ENCODE measurements at regions not wholly inside any gene's neighbourhood (a gene's known extent, or its start where the extent isn't known, plus 50 kb on each side); places are given as distances from the start of the nearest gene placed in this dataset.

DNA sequence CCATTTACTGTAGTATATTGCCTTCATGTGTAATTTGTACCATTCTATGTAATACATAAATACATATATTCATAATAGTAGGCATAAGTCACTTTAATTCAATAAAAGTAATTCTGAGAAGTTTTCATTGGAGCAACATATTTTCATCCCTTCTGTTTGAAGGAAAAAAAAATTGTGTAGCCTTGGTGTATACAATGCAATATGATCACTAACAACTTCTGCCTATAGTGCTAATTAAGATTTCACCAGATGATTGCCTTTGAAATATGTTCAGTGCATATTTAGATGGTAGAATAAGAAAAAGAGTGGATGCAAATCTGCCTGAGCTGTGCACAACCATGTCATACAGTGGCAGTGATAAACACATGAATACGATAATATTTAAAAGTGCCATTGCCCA is 996.8 kb downstream of the EFNA5 start:
- WGBS, 2 donors, result 81 to 93% methylated on average over 1 of the region's 1 CpG
- Histone ChIP-seq H3K27me3 (ENCODE audit: control insufficient read depth in 3 of 3, insufficient read depth in 3 of 3, low read length in 2 of 3) (no peaks in the 10 kb centered on the region), H3K4me1 (ENCODE audit: control insufficient read depth in 5 of 5, insufficient read depth in 5 of 5, low read length in 5 of 5) (peaks cover 0 to 6% (median 0%) of the 10 kb centered on the region in 5 donors), H3K27ac (ENCODE audit: low read depth in 1 of 2, low read length in 1 of 2) (no peak overlapping the region), H3K4me3 (no peak overlapping the region), H3K36me3 (ENCODE audit: control insufficient read depth in 4 of 4, insufficient read depth in 4 of 4, low read length in 4 of 4) (no peaks in the 10 kb centered on the region), H3K9me3 (ENCODE audit: control insufficient read depth in 4 of 4, insufficient read depth in 3 of 4, low read length in 3 of 4) (no peaks in the 10 kb centered on the region), H3K9ac (ENCODE audit: insufficient read depth in 1 of 2, low read length in 2 of 2) (no peak overlapping the region)
- no peak for TF ChIP-seq CTCF (IDR thresholded peaks at IDR 0.05; ENCODE audit: control extremely low read depth, extremely low read depth)
- ATAC-seq (ENCODE audit: insufficient read depth, low FRiP score) (no peak), DNase-seq (no peak)

GRCh38 chr5:106661866-106662265 is 1008.9 kb downstream of the EFNA5 start:
- H3K4me3 ChIP-seq, result no peak overlapping the region
- no peak overlapping the region for H3K27ac ChIP-seq (ENCODE audit: low read depth in 1 of 2, low read length in 1 of 2)
- 26 to 35% methylated on average over 2 of the region's 2 CpGs for WGBS, 2 donors
- ATAC-seq (ENCODE audit: insufficient read depth, low FRiP score) (no peak), DNase-seq (peak in 2 of 3 donors; percentile 53 to 67)
- TF ChIP-seq CTCF (IDR thresholded peaks at IDR 0.05; ENCODE audit: control extremely low read depth, extremely low read depth), result no peak
- no peaks in the 10 kb centered on the region for H3K9me3 ChIP-seq (ENCODE audit: control insufficient read depth in 4 of 4, insufficient read depth in 3 of 4, low read length in 3 of 4)
- no peaks in the 10 kb centered on the region for H3K36me3 ChIP-seq (ENCODE audit: control insufficient read depth in 4 of 4, insufficient read depth in 4 of 4, low read length in 4 of 4)
- no peak overlapping the region for H3K9ac ChIP-seq (ENCODE audit: insufficient read depth in 1 of 2, low read length in 2 of 2)
- no peaks in the 10 kb centered on the region for H3K27me3 ChIP-seq (ENCODE audit: control insufficient read depth in 3 of 3, insufficient read depth in 3 of 3, low read length in 2 of 3)
- peaks cover 0 to 6% (median 0%) of the 10 kb centered on the region in 5 donors for H3K4me1 ChIP-seq (ENCODE audit: control insufficient read depth in 5 of 5, insufficient read depth in 5 of 5, low read length in 5 of 5)

GRCh38 chr5:106660681-106661080 is 1010.1 kb downstream of the EFNA5 start:
- Histone ChIP-seq H3K4me3 (no peak overlapping the region), H3K27ac (ENCODE audit: low read depth in 1 of 2, low read length in 1 of 2) (no peak overlapping the region), H3K9me3 (ENCODE audit: control insufficient read depth in 4 of 4, insufficient read depth in 3 of 4, low read length in 3 of 4) (no peaks in the 10 kb centered on the region), H3K4me1 (ENCODE audit: control insufficient read depth in 5 of 5, insufficient read depth in 5 of 5, low read length in 5 of 5) (peaks cover 0 to 6% (median 0%) of the 10 kb centered on the region in 5 donors), H3K27me3 (ENCODE audit: control insufficient read depth in 3 of 3, insufficient read depth in 3 of 3, low read length in 2 of 3) (no peaks in the 10 kb centered on the region), H3K9ac (ENCODE audit: insufficient read depth in 1 of 2, low read length in 2 of 2) (no peak overlapping the region), H3K36me3 (ENCODE audit: control insufficient read depth in 4 of 4, insufficient read depth in 4 of 4, low read length in 4 of 4) (no peaks in the 10 kb centered on the region)
- DNase-seq (peak in 2 of 3 donors; percentile 50 to 55), ATAC-seq (ENCODE audit: insufficient read depth, low FRiP score) (no peak)
- no peak for TF ChIP-seq CTCF (IDR thresholded peaks at IDR 0.05; ENCODE audit: control extremely low read depth, extremely low read depth)

- ATAC-seq (ENCODE audit: insufficient read depth, low FRiP score), result no peak
- H3K4me3 ChIP-seq, result no peak overlapping the region
- no peaks in the 10 kb centered on the region for H3K27me3 ChIP-seq (ENCODE audit: control insufficient read depth in 3 of 3, insufficient read depth in 3 of 3, low read length in 2 of 3)
- no peak for TF ChIP-seq CTCF (IDR thresholded peaks at IDR 0.05; ENCODE audit: control extremely low read depth, extremely low read depth)
- DNase-seq, result no peak
- H3K9me3 ChIP-seq (ENCODE audit: control insufficient read depth in 4 of 4, insufficient read depth in 3 of 4, low read length in 3 of 4), result no peaks in the 10 kb centered on the region
- no peaks in the 10 kb centered on the region for H3K36me3 ChIP-seq (ENCODE audit: control insufficient read depth in 4 of 4, insufficient read depth in 4 of 4, low read length in 4 of 4)
- H3K4me1 ChIP-seq (ENCODE audit: control insufficient read depth in 5 of 5, insufficient read depth in 5 of 5, low read length in 5 of 5), result peaks cover 0 to 6% (median 0%) of the 10 kb centered on the region in 5 donors
- H3K27ac ChIP-seq (ENCODE audit: low read depth in 1 of 2, low read length in 1 of 2), result no peak overlapping the region
- no peak overlapping the region for H3K9ac ChIP-seq (ENCODE audit: insufficient read depth in 1 of 2, low read length in 2 of 2)
Measured at GRCh38 chr5:106658150-106658549, 1012.6 kb downstream of the EFNA5 start.
